IPS-20b (cell line): ENCODE measurements at regions not wholly inside any gene's neighbourhood (a gene's known extent, or its start where the extent isn't known, plus 50 kb on each side); places are given as distances from the start of the nearest gene placed in this dataset.

Experiments
- H3K27ac ChIP-seq: one replicate; pipeline ENCODE4 v1.5.1; 2013; ENCODE audit warnings: low read length
- H3K27me3 ChIP-seq: 2 replicates; pipeline ENCODE4 v1.6.1; 2013; ENCODE audit warnings: mild to moderate bottlenecking, low read length, inconsistent platforms; ENCODE audit not compliant: insufficient read depth
- H3K36me3 ChIP-seq: 2 replicates; pipeline ENCODE4 v1.6.1; 2013; ENCODE audit warnings: low read depth, mild to moderate bottlenecking, inconsistent platforms, low read length, moderate library complexity; ENCODE audit not compliant: insufficient read depth
- H3K4me1 ChIP-seq: 2 replicates; pipeline ENCODE4 v1.6.1; 2013; ENCODE audit warnings: mild to moderate bottlenecking, control low read depth, inconsistent platforms, low read length, moderate library complexity; ENCODE audit not compliant: insufficient read depth
- H3K4me3 ChIP-seq: 2 replicates; pipeline ENCODE4 v1.5.1; 2013; ENCODE audit warnings: mild to moderate bottlenecking, low read length, inconsistent platforms
- H3K9ac ChIP-seq: 2 replicates; pipeline ENCODE4 v1.6.1; 2013; ENCODE audit warnings: low read depth, mild to moderate bottlenecking, inconsistent platforms, low read length, moderate library complexity
- H3K9me3 ChIP-seq: 2 replicates; pipeline ENCODE4 v1.6.1; 2013; ENCODE audit warnings: mild to moderate bottlenecking, low read depth, low read length, inconsistent platforms; ENCODE audit not compliant: insufficient read depth

- Histone ChIP-seq H3K27ac (no peak overlapping the region), H3K4me3 (no peak overlapping the region), H3K9ac (no peak overlapping the region), H3K9me3 (no peaks in the 10 kb centered on the region), H3K36me3 (no peaks in the 10 kb centered on the region), H3K27me3 (no peaks in the 10 kb centered on the region), H3K4me1 (no peaks in the 10 kb centered on the region)
Measured at GRCh38 chr1:55592122-55592521, 377.0 kb upstream of the USP24 start.

- H3K27ac ChIP-seq: no peak overlapping the region
- H3K4me3 ChIP-seq: no peak overlapping the region
- no peak overlapping the region for H3K9ac ChIP-seq
- peaks cover 5% of the 10 kb centered on the region; the same call in 1 of the 2 replicates for H3K4me1 ChIP-seq
- no peaks in the 10 kb centered on the region for H3K27me3 ChIP-seq
- H3K9me3 ChIP-seq: no peaks in the 10 kb centered on the region
- H3K36me3 ChIP-seq: no peaks in the 10 kb centered on the region
Measured at GRCh38 chr1:55589671-55590297, 374.6 kb upstream of the USP24 start.

- no peak overlapping the region for H3K9ac ChIP-seq
- no peaks in the 10 kb centered on the region for H3K27me3 ChIP-seq
- no peaks in the 10 kb centered on the region for H3K9me3 ChIP-seq
- no peak overlapping the region for H3K4me3 ChIP-seq
- no peak overlapping the region for H3K27ac ChIP-seq
- no peaks in the 10 kb centered on the region for H3K36me3 ChIP-seq
- peaks cover 8% of the 10 kb centered on the region; the same call in 1 of the 2 replicates for H3K4me1 ChIP-seq
Measured at GRCh38 chr1:55588309-55588708, 373.1 kb upstream of the USP24 start.

- Histone ChIP-seq H3K9me3 (no peaks in the 10 kb centered on the region), H3K4me1 (peaks cover 12% of the 10 kb centered on the region), H3K27me3 (no peaks in the 10 kb centered on the region), H3K27ac (no peak overlapping the region), H3K9ac (no peak overlapping the region), H3K4me3 (no peak overlapping the region), H3K36me3 (no peaks in the 10 kb centered on the region)
Measured at GRCh38 chr1:55586771-55587170, 371.6 kb upstream of the USP24 start.

GRCh38 chr1:55585402-55585792, 370.2 kb upstream of the USP24 start:
- Histone ChIP-seq H3K36me3 (no peaks in the 10 kb centered on the region), H3K27ac (no peak overlapping the region), H3K9ac (no peak overlapping the region), H3K27me3 (no peaks in the 10 kb centered on the region), H3K9me3 (no peaks in the 10 kb centered on the region), H3K4me3 (no peak overlapping the region), H3K4me1 (peaks cover 12% of the 10 kb centered on the region)

GRCh38 chr1:55584526-55585401, 369.6 kb upstream of the USP24 start:
- Histone ChIP-seq H3K27me3 (no peaks in the 10 kb centered on the region), H3K9ac (no peak overlapping the region), H3K4me1 (peaks cover 12% of the 10 kb centered on the region), H3K27ac (no peak overlapping the region), H3K4me3 (peak overlapping the region; percentile 9; the same call in 1 of the 2 replicates), H3K36me3 (no peaks in the 10 kb centered on the region), H3K9me3 (no peaks in the 10 kb centered on the region)

- H3K27ac ChIP-seq: no peak overlapping the region
- no peaks in the 10 kb centered on the region for H3K27me3 ChIP-seq
- peaks cover 12% of the 10 kb centered on the region for H3K4me1 ChIP-seq
- H3K4me3 ChIP-seq: no peak overlapping the region
- H3K9ac ChIP-seq: no peak overlapping the region
- H3K36me3 ChIP-seq: no peaks in the 10 kb centered on the region
- H3K9me3 ChIP-seq: no peaks in the 10 kb centered on the region
Measured at GRCh38 chr1:55582084-55582483, 366.9 kb upstream of the USP24 start.

GRCh38 chr1:55580845-55581332, 365.7 kb upstream of the USP24 start:
- Histone ChIP-seq H3K36me3 (no peaks in the 10 kb centered on the region), H3K9ac (no peak overlapping the region), H3K9me3 (no peaks in the 10 kb centered on the region), H3K27me3 (no peaks in the 10 kb centered on the region), H3K27ac (no peak overlapping the region), H3K4me1 (peaks cover 12% of the 10 kb centered on the region), H3K4me3 (no peak overlapping the region)

- no peak overlapping the region for H3K27ac ChIP-seq
- peaks cover 4% of the 10 kb centered on the region for H3K4me1 ChIP-seq
Measured at GRCh38 chr1:55579332-55580001, 364.3 kb upstream of the USP24 start.

GRCh38 chr1:55578646-55579045, 363.5 kb upstream of the USP24 start:
- Histone ChIP-seq H3K4me3 (no peak overlapping the region), H3K27me3 (no peaks in the 10 kb centered on the region), H3K36me3 (no peaks in the 10 kb centered on the region), H3K9me3 (no peaks in the 10 kb centered on the region), H3K4me1 (peaks cover 4% of the 10 kb centered on the region; the same call in 1 of the 2 replicates), H3K27ac (no peak overlapping the region), H3K9ac (no peak overlapping the region)

More at GRCh38 chr1:55579332-55580001, 364.3 kb upstream of the USP24 start:
- Histone ChIP-seq H3K4me3 (no peak overlapping the region), H3K27me3 (no peaks in the 10 kb centered on the region), H3K9me3 (no peaks in the 10 kb centered on the region), H3K9ac (no peak overlapping the region), H3K36me3 (no peaks in the 10 kb centered on the region)

GRCh38 chr1:55575571-55576279, 360.6 kb upstream of the USP24 start:
- H3K9me3 ChIP-seq: no peaks in the 10 kb centered on the region
- H3K4me1 ChIP-seq: no peaks in the 10 kb centered on the region
- no peak overlapping the region for H3K9ac ChIP-seq
- H3K4me3 ChIP-seq: no peak overlapping the region
- H3K27me3 ChIP-seq: no peaks in the 10 kb centered on the region
- H3K27ac ChIP-seq: no peak overlapping the region
- no peaks in the 10 kb centered on the region for H3K36me3 ChIP-seq
